MCF 10A (cell line): ENCODE measurements at regions not wholly inside any gene's neighbourhood (a gene's known extent, or its start where the extent isn't known, plus 50 kb on each side); places are given as distances from the start of the nearest gene placed in this dataset.

Source experiments
- BruUV-seq: library from RNA; stranded (reverse); fragments of 400-500 nt; replicated peaks from 2 replicates; lab custom pipeline; 2021; lab: Mats Ljungman, UMichigan
- CTCF ChIA-PET: fragments of 300-600 bp; sonication (Branson Sonifier 250); formaldehyde crosslinking; extraction: SDS; loops from one replicate; lab custom pipeline; 2021; ENCODE audit warnings: antibody characterized with exemption, inconsistent platforms; lab: Yijun Ruan, JAX
- POLR2A ChIA-PET: fragments of 300-600, 350-650 bp; sonication (Branson Sonifier 250); formaldehyde crosslinking; extraction: SDS; loops from one replicate; lab custom pipeline; 2020; ENCODE audit warnings: antibody characterized with exemption, inconsistent platforms; lab: Yijun Ruan, JAX
- DNase-seq: peaks from one replicate; pipeline ENCODE4 v3.0.0-alpha.2; 2018; ENCODE audit not compliant: unreplicated experiment
- H3K27ac Mint-ChIP-seq: one replicate; pipeline ENCODE4 v1.8.0; 2022; ENCODE audit warnings: mild to moderate bottlenecking, low read depth, mixed read lengths; ENCODE audit not compliant: unreplicated experiment
- H3K27me3 Mint-ChIP-seq: one replicate; pipeline ENCODE4 v1.8.0; 2022; ENCODE audit warnings: mixed read lengths; ENCODE audit not compliant: insufficient read depth, unreplicated experiment
- H3K36me3 Mint-ChIP-seq: one replicate; pipeline ENCODE4 v1.8.0; 2022; ENCODE audit warnings: mild to moderate bottlenecking, moderate library complexity, mixed read lengths; ENCODE audit not compliant: insufficient read depth, unreplicated experiment
- H3K4me1 Mint-ChIP-seq: one replicate; pipeline ENCODE4 v1.8.0; 2022; ENCODE audit warnings: mixed read lengths; ENCODE audit not compliant: insufficient read depth, unreplicated experiment
- H3K4me3 Mint-ChIP-seq: one replicate; pipeline ENCODE4 v1.8.0; 2022; ENCODE audit warnings: mild to moderate bottlenecking, moderate library complexity, mixed read lengths; ENCODE audit not compliant: unreplicated experiment
- H3K9me3 Mint-ChIP-seq: one replicate; pipeline ENCODE4 v1.8.0; 2022; ENCODE audit warnings: mixed read lengths; ENCODE audit not compliant: unreplicated experiment
- CTCF ChIP-seq: fragments of 200-600 bp; IDR thresholded peaks from one replicate; pipeline ENCODE4 v1.8.0; 2022; ENCODE audit warnings: antibody characterized with exemption, mild to moderate bottlenecking; ENCODE audit not compliant: unreplicated experiment
- intact Hi-C: fragments of 100-400 bp; cut with micrococcal nuclease; formaldehyde crosslinking; loops from 2 replicates; pipeline ENCODE4 v1.14.1; 2022

- TF ChIP-seq CTCF, result no peak
- intact Hi-C loops, result no loop called here
- H3K9me3 Mint-ChIP-seq, result no peaks in the 10 kb centered on the region
- H3K27me3 Mint-ChIP-seq, result peaks cover 97% of the 10 kb centered on the region
- CTCF ChIA-PET, result no interaction called here
- H3K27ac Mint-ChIP-seq, result no peak overlapping the region
- POLR2A ChIA-PET, result no interaction called here
- DNase-seq, result no peak
- no TSS peak for BruUV-seq
- H3K36me3 Mint-ChIP-seq, result no peaks in the 10 kb centered on the region
- H3K4me3 Mint-ChIP-seq, result no peak overlapping the region
- no peaks in the 10 kb centered on the region for H3K4me1 Mint-ChIP-seq
Measured at GRCh38 chr4:110920990-110921389, 298.1 kb upstream of the PITX2 start.

- intact Hi-C loops, result no loop called here
- no peak overlapping the region for H3K27ac Mint-ChIP-seq
- H3K9me3 Mint-ChIP-seq, result no peaks in the 10 kb centered on the region
- no peak for DNase-seq
- no peak overlapping the region for H3K4me3 Mint-ChIP-seq
- ChIA-PET POLR2A (interaction anchor here (0.7 kb wide), 1 partner anchor 70 kb away, joined by 3 read pairs; no protein-coding TSS in a partner anchor), CTCF (no interaction called here)
- TF ChIP-seq CTCF, result no peak
- BruUV-seq, result no TSS peak
- H3K27me3 Mint-ChIP-seq, result peaks cover 92% of the 10 kb centered on the region
- no peaks in the 10 kb centered on the region for H3K36me3 Mint-ChIP-seq
- H3K4me1 Mint-ChIP-seq, result no peaks in the 10 kb centered on the region
Measured at GRCh38 chr4:110924761-110925160, 301.9 kb upstream of the PITX2 start.

- ChIA-PET POLR2A (no interaction called here), CTCF (interaction anchor here (0.6 kb wide), 1 partner anchor 9 kb away, joined by 3 read pairs; no protein-coding TSS in a partner anchor)
- no peak overlapping the region for H3K4me3 Mint-ChIP-seq
- intact Hi-C loops, result no loop called here
- no peak overlapping the region for H3K27ac Mint-ChIP-seq
- H3K27me3 Mint-ChIP-seq, result peaks cover 96% of the 10 kb centered on the region
- no peaks in the 10 kb centered on the region for H3K36me3 Mint-ChIP-seq
- no peaks in the 10 kb centered on the region for H3K4me1 Mint-ChIP-seq
- no peaks in the 10 kb centered on the region for H3K9me3 Mint-ChIP-seq
- TF ChIP-seq CTCF, result no peak
- no TSS peak for BruUV-seq
- DNase-seq, result no peak
Measured at GRCh38 chr4:110926841-110927400, 304.0 kb upstream of the PITX2 start.

GRCh38 chr4:110933341-110933740, 310.5 kb upstream of the PITX2 start:
- Mint-ChIP-seq H3K36me3 (no peaks in the 10 kb centered on the region), H3K4me3 (no peak overlapping the region), H3K9me3 (no peaks in the 10 kb centered on the region), H3K4me1 (no peaks in the 10 kb centered on the region), H3K27me3 (peaks cover 86% of the 10 kb centered on the region), H3K27ac (no peak overlapping the region)
- intact Hi-C loops, result no loop called here
- TF ChIP-seq CTCF, result no peak
- DNase-seq, result no peak
- ChIA-PET CTCF (interaction anchor here (0.6 kb wide), 1 partner anchor 942 kb away, joined by 3 read pairs; no protein-coding TSS in a partner anchor), POLR2A (no interaction called here)
- no TSS peak for BruUV-seq
